ENCODE measurements at regions not wholly inside any gene's neighbourhood (a gene's known extent, or its start where the extent isn't known, plus 50 kb on each side); places are given as distances from the start of the nearest gene placed in this dataset.

DNA sequence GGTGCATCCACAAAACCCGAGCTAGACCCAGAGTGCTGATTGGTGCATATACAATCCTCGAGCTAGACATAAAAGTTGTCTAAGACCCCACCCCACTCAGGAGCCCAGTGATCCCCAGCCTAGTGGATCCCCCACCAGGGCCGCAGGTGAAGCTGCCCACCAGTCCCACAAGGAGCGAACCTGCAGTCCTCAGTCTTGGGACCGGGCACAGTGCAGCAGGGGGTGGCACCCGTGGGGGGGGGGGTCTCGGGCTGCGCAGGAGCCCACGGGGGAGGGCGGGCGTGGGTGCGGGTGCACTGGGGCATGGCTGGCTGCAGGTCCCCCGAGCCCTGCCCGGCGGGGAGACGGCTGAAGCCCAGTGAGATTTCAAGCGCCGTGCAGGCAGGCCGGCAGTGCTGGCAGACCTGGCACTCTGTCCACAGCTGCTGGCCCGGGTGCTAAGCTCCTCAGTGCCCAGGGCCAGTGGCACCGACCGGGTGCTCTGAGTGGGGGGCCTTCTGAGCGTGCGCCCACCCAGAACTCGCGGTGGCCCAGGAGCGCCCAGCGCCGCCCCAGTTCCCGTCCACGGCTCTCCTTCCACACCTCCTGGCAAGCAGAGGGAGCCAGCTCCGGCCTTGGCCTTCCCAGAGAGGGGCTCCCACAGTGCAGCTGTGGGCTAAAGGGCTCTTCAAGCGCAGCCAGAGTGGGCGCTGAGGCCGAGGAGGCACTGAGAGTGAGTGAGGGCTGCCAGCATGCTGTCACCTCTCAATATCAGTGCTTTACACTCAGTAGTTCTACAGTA lies 989.1 kb downstream of the FAM181B start:
- no peak for DNase-seq (ENCODE audit: low read depth in 1 of 2, low spot score in 1 of 2)
- Histone ChIP-seq H3K27me3 (ENCODE audit: insufficient read depth, poor library complexity, severe bottlenecking) (no peaks in the 10 kb centered on the region), H3K4me3 (replicated peaks; ENCODE audit: insufficient read depth, low read length) (no peak overlapping the region), H3K27ac (replicated peaks) (no peak overlapping the region)
- no peak for TF ChIP-seq SPI1 (IDR thresholded peaks at IDR 0.05; ENCODE audit: borderline replicate concordance, low read depth)
- TF ChIP-seq GABPA (IDR thresholded peaks at IDR 0.05; ENCODE audit: low read depth) = no peak
- TF ChIP-seq, protein P1, sequence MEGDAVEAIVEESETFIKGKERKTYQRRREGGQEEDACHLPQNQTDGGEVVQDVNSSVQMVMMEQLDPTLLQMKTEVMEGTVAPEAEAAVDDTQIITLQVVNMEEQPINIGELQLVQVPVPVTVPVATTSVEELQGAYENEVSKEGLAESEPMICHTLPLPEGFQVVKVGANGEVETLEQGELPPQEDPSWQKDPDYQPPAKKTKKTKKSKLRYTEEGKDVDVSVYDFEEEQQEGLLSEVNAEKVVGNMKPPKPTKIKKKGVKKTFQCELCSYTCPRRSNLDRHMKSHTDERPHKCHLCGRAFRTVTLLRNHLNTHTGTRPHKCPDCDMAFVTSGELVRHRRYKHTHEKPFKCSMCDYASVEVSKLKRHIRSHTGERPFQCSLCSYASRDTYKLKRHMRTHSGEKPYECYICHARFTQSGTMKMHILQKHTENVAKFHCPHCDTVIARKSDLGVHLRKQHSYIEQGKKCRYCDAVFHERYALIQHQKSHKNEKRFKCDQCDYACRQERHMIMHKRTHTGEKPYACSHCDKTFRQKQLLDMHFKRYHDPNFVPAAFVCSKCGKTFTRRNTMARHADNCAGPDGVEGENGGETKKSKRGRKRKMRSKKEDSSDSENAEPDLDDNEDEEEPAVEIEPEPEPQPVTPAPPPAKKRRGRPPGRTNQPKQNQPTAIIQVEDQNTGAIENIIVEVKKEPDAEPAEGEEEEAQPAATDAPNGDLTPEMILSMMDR (IDR thresholded peaks at IDR 0.05; ENCODE audit: insufficient read depth, low read length) = no peak
- TF ChIP-seq, protein P2, sequence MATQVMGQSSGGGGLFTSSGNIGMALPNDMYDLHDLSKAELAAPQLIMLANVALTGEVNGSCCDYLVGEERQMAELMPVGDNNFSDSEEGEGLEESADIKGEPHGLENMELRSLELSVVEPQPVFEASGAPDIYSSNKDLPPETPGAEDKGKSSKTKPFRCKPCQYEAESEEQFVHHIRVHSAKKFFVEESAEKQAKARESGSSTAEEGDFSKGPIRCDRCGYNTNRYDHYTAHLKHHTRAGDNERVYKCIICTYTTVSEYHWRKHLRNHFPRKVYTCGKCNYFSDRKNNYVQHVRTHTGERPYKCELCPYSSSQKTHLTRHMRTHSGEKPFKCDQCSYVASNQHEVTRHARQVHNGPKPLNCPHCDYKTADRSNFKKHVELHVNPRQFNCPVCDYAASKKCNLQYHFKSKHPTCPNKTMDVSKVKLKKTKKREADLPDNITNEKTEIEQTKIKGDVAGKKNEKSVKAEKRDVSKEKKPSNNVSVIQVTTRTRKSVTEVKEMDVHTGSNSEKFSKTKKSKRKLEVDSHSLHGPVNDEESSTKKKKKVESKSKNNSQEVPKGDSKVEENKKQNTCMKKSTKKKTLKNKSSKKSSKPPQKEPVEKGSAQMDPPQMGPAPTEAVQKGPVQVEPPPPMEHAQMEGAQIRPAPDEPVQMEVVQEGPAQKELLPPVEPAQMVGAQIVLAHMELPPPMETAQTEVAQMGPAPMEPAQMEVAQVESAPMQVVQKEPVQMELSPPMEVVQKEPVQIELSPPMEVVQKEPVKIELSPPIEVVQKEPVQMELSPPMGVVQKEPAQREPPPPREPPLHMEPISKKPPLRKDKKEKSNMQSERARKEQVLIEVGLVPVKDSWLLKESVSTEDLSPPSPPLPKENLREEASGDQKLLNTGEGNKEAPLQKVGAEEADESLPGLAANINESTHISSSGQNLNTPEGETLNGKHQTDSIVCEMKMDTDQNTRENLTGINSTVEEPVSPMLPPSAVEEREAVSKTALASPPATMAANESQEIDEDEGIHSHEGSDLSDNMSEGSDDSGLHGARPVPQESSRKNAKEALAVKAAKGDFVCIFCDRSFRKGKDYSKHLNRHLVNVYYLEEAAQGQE (IDR thresholded peaks at IDR 0.05; ENCODE audit: insufficient replicate concordance, low read depth) = no peak
- no peak for TF ChIP-seq POLR2AphosphoS5 (IDR thresholded peaks at IDR 0.05; ENCODE audit: low read depth)

DNA sequence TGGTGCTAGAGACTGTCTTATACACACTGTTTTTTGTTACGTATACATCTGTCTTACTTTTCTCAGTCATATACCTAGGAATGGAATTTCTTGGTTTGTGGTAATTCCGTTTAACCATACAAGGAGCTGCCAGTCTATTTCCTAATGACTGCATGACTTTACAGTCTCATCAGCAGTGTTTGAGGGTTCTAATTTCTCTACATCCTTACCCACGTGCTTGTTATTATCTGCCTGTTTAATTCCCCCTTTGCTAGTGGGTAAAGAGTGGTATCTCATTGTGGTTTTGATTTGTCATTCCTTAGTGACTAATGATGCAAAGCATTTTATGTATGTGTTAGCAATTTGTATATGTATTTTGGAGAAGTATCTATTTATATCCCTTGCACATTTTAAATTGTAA lies 1008.0 kb downstream of the FAM181B start:
- no peaks in the 10 kb centered on the region for H3K27me3 ChIP-seq (ENCODE audit: insufficient read depth, poor library complexity, severe bottlenecking)
- no peak for DNase-seq (ENCODE audit: low read depth in 1 of 2, low spot score in 1 of 2)
- H3K4me3 ChIP-seq (replicated peaks; ENCODE audit: insufficient read depth, low read length) = no peak overlapping the region
- TF ChIP-seq SPI1 (IDR thresholded peaks at IDR 0.05; ENCODE audit: borderline replicate concordance, low read depth) = no peak
- TF ChIP-seq GABPA (IDR thresholded peaks at IDR 0.05; ENCODE audit: low read depth) = no peak
- TF ChIP-seq POLR2AphosphoS5 (IDR thresholded peaks at IDR 0.05; ENCODE audit: low read depth) = no peak
- TF ChIP-seq, protein P1 (IDR thresholded peaks at IDR 0.05; ENCODE audit: insufficient read depth, low read length) = no peak
- no peak overlapping the region for H3K27ac ChIP-seq (replicated peaks)

DNA sequence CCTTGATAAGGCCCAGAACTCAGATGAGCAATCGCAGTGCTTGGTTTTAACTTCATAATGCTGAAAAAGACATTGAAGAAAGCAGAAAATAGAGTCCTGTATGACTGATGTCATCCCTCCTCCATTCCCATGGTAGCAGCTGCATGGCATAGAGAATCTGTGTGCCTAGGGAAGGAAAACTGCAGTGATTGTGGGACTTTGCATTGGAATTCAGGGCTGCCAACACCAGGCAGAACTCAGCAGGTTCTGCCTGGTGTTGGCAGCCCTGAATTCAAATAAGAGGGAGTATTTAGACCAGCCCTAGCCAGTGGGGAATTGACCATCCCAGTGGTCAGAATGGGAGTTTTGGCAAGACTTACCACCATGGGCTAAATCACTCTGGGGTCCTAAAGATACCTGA lies 1016.0 kb downstream of the FAM181B start:
- no peak overlapping the region for H3K4me3 ChIP-seq (replicated peaks; ENCODE audit: insufficient read depth, low read length)
- H3K27me3 ChIP-seq (ENCODE audit: insufficient read depth, poor library complexity, severe bottlenecking) = no peaks in the 10 kb centered on the region
- H3K27ac ChIP-seq (replicated peaks) = no peak overlapping the region
- TF ChIP-seq SPI1 (IDR thresholded peaks at IDR 0.05; ENCODE audit: borderline replicate concordance, low read depth) (no peak), GABPA (IDR thresholded peaks at IDR 0.05; ENCODE audit: low read depth) (no peak), POLR2AphosphoS5 (IDR thresholded peaks at IDR 0.05; ENCODE audit: low read depth) (no peak)
- TF ChIP-seq, protein P2 (IDR thresholded peaks at IDR 0.05; ENCODE audit: insufficient replicate concordance, low read depth) = no peak
- TF ChIP-seq, protein P1 (IDR thresholded peaks at IDR 0.05; ENCODE audit: insufficient read depth, low read length) = no peak
- no peak for DNase-seq (ENCODE audit: low read depth in 1 of 2, low spot score in 1 of 2)

Data from HL-60 (cell line).